Choroid plexus epithelial cell (primary cell): ENCODE measurements at regions not wholly inside any gene's neighbourhood (a gene's known extent, or its start where the extent isn't known, plus 50 kb on each side); places are given as distances from the start of the nearest gene placed in this dataset.

Experiments used
- DNase-seq: peaks from one replicate; pipeline ENCODE4 v3.0.0-alpha.2; 2010; ENCODE audit warnings: low read depth
- H3K4me3 ChIP-seq: 2 replicates; pipeline ENCODE4 v1.5.1; 2011; ENCODE audit warnings: low read depth, mild to moderate bottlenecking, control low read depth, low read length, moderate library complexity
- CTCF ChIP-seq: conservative IDR thresholded peaks from 2 replicates; pipeline ENCODE4 v1.5.1; 2011; ENCODE audit warnings: low read depth, mild to moderate bottlenecking, control low read depth, inconsistent platforms, low read length, moderate library complexity

- DNase-seq, result no peak
- no peak for TF ChIP-seq CTCF
These were observed 232.5 kb upstream of the SYNDIG1 start for GRCh38 chr20:24236963-24237362.

GRCh38 chr20:24236201-24236600 lies 233.2 kb upstream of the SYNDIG1 start:
- TF ChIP-seq CTCF, result no peak
- H3K4me3 ChIP-seq, result no peak overlapping the region
- DNase-seq, result no peak

More at GRCh38 chr20:24236963-24237362, 232.5 kb upstream of the SYNDIG1 start:
- no peak overlapping the region for H3K4me3 ChIP-seq

- TF ChIP-seq CTCF, result no peak
- no peak overlapping the region for H3K4me3 ChIP-seq
- DNase-seq, result no peak
These were observed 233.9 kb upstream of the SYNDIG1 start for GRCh38 chr20:24235296-24236175.

GRCh38 chr20:24227600-24227999 lies 239.0 kb upstream of the GGTLC1 start:
- TF ChIP-seq CTCF, result no peak
- H3K4me3 ChIP-seq, result no peak overlapping the region

GRCh38 chr20:24212494-24212893 lies 223.9 kb upstream of the GGTLC1 start:
- no peak for TF ChIP-seq CTCF
- no peak for DNase-seq
- H3K4me3 ChIP-seq, result no peak overlapping the region

More at GRCh38 chr20:24227600-24227999, 239.0 kb upstream of the GGTLC1 start:
- DNase-seq, result no peak

GRCh38 chr20:24211972-24212371 lies 223.4 kb upstream of the GGTLC1 start:
- TF ChIP-seq CTCF, result no peak
- H3K4me3 ChIP-seq, result no peak overlapping the region
- DNase-seq, result no peak

GRCh38 chr20:24210356-24210755 lies 221.8 kb upstream of the GGTLC1 start:
- DNase-seq, result no peak
- H3K4me3 ChIP-seq, result no peak overlapping the region
- TF ChIP-seq CTCF, result no peak
